Neural cell (in vitro differentiated cells): ENCODE measurements at regions not wholly inside any gene's neighbourhood (a gene's known extent, or its start where the extent isn't known, plus 50 kb on each side); places are given as distances from the start of the nearest gene placed in this dataset.

Experiments used
- EZH2 ChIP-seq: fragments of 200-600, 300-800 bp; shearing (Covaris generic), sonication (generic); IDR thresholded peaks from 2 replicates; pipeline ENCODE4 v1.6.1; 2014; ENCODE audit warnings: antibody characterized with exemption, low read length, borderline replicate concordance, mild to moderate bottlenecking; ENCODE audit not compliant: insufficient read depth, poor library complexity, severe bottlenecking
- MXI1 ChIP-seq: fragments of 450-650 bp; conservative IDR thresholded peaks from 2 replicates; pipeline ENCODE4 v1.6.1; 2014; ENCODE audit warnings: antibody characterized with exemption, mild to moderate bottlenecking; ENCODE audit not compliant: poor library complexity, severe bottlenecking
- POLR2AphosphoS5 ChIP-seq: IDR thresholded peaks from 2 replicates; pipeline ENCODE4 v1.6.1; 2012
- RAD21 ChIP-seq: fragments of 450-650 bp; conservative IDR thresholded peaks from 2 replicates; pipeline ENCODE4 v1.6.1; 2014; ENCODE audit warnings: antibody characterized with exemption, mild to moderate bottlenecking, moderate library complexity
- REST ChIP-seq: IDR thresholded peaks from 2 replicates; pipeline ENCODE4 v1.6.1; 2012; ENCODE audit warnings: borderline replicate concordance
- SMC3 ChIP-seq: fragments of 450-650 bp; conservative IDR thresholded peaks from 2 replicates; pipeline ENCODE4 v1.6.1; 2014; ENCODE audit warnings: antibody characterized with exemption, mild to moderate bottlenecking, moderate library complexity; ENCODE audit not compliant: poor library complexity
- TF ChIP-seq, protein P1 (sequence below): fragments of 450-650 bp; IDR thresholded peaks from 2 replicates; pipeline ENCODE4 v1.5.1; 2014; ENCODE audit warnings: antibody characterized with exemption, mild to moderate bottlenecking, moderate library complexity; ENCODE audit not compliant: poor library complexity, severe bottlenecking

- TF ChIP-seq, protein P1, sequence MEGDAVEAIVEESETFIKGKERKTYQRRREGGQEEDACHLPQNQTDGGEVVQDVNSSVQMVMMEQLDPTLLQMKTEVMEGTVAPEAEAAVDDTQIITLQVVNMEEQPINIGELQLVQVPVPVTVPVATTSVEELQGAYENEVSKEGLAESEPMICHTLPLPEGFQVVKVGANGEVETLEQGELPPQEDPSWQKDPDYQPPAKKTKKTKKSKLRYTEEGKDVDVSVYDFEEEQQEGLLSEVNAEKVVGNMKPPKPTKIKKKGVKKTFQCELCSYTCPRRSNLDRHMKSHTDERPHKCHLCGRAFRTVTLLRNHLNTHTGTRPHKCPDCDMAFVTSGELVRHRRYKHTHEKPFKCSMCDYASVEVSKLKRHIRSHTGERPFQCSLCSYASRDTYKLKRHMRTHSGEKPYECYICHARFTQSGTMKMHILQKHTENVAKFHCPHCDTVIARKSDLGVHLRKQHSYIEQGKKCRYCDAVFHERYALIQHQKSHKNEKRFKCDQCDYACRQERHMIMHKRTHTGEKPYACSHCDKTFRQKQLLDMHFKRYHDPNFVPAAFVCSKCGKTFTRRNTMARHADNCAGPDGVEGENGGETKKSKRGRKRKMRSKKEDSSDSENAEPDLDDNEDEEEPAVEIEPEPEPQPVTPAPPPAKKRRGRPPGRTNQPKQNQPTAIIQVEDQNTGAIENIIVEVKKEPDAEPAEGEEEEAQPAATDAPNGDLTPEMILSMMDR: no peak
- TF ChIP-seq SMC3 (no peak), REST (no peak), MXI1 (no peak), POLR2AphosphoS5 (no peak), EZH2 (no peak), RAD21 (no peak)
Measured at GRCh38 chr4:159428293-159428692, 325.4 kb downstream of the RAPGEF2 start.
